ENCODE measurements at regions not wholly inside any gene's neighbourhood (a gene's known extent, or its start where the extent isn't known, plus 50 kb on each side); places are given as distances from the start of the nearest gene placed in this dataset.

GRCh38 chr19:30094756-30095140 is 152.7 kb downstream of the URI1 start:
- no peak for TF ChIP-seq CTCF (IDR thresholded peaks at IDR 0.05; ENCODE audit: borderline replicate concordance, insufficient read depth, low read depth, low read length)

GRCh38 chr19:30095171-30095570 is 153.1 kb downstream of the URI1 start:
- TF ChIP-seq CTCF (IDR thresholded peaks at IDR 0.05; ENCODE audit: borderline replicate concordance, insufficient read depth, low read depth, low read length): no peak
- H3K4me3 ChIP-seq (ENCODE audit: low read depth, low read length): no peak overlapping the region

More at GRCh38 chr19:30094756-30095140, 152.7 kb downstream of the URI1 start:
- no peak overlapping the region for H3K4me3 ChIP-seq (ENCODE audit: low read depth, low read length)

GRCh38 chr19:30096596-30097370 is 154.7 kb downstream of the URI1 start:
- no peak for TF ChIP-seq CTCF (IDR thresholded peaks at IDR 0.05; ENCODE audit: borderline replicate concordance, insufficient read depth, low read depth, low read length)
- no peak overlapping the region for H3K4me3 ChIP-seq (ENCODE audit: low read depth, low read length)

GRCh38 chr19:30097746-30098280 is 155.8 kb downstream of the URI1 start:
- TF ChIP-seq CTCF (IDR thresholded peaks at IDR 0.05; ENCODE audit: borderline replicate concordance, insufficient read depth, low read depth, low read length): no peak
- H3K4me3 ChIP-seq (ENCODE audit: low read depth, low read length): no peak overlapping the region

GRCh38 chr19:30102239-30102638 is 160.2 kb downstream of the URI1 start:
- no peak for TF ChIP-seq CTCF (IDR thresholded peaks at IDR 0.05; ENCODE audit: borderline replicate concordance, insufficient read depth, low read depth, low read length)
- H3K4me3 ChIP-seq (ENCODE audit: low read depth, low read length): no peak overlapping the region

- no peak overlapping the region for H3K4me3 ChIP-seq (ENCODE audit: low read depth, low read length)
- TF ChIP-seq CTCF (IDR thresholded peaks at IDR 0.05; ENCODE audit: borderline replicate concordance, insufficient read depth, low read depth, low read length): no peak
These were observed 160.6 kb downstream of the URI1 start for GRCh38 chr19:30102666-30103065.

GRCh38 chr19:30103981-30104380 is 161.9 kb downstream of the URI1 start:
- TF ChIP-seq CTCF (IDR thresholded peaks at IDR 0.05; ENCODE audit: borderline replicate concordance, insufficient read depth, low read depth, low read length): no peak
- H3K4me3 ChIP-seq (ENCODE audit: low read depth, low read length): no peak overlapping the region
